ENCODE measurements at regions not wholly inside any gene's neighbourhood (a gene's known extent, or its start where the extent isn't known, plus 50 kb on each side); places are given as distances from the start of the nearest gene placed in this dataset.

DNA sequence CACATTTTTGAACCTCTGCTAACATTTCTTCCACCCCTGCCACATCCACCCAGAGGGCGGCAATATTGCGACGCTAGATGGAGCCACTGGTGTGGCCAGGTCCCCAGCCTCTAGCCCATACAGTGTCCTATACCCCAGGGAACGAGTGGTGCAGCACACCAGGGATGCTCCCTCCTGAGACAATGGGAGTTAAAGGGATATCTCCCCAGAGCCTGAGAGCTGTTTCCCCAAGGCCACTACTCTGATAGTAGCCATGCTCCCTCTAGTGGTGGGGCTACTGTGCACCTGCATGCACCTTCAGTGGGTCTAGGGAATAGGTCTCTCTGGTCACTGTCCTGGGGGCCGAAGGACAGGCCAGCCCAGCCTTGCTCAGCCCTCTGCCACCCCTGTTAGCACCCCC, 336.4 kb upstream of the FSHR start:
- H3K36me3 Mint-ChIP-seq: no peaks in the 10 kb centered on the region
- ATAC-seq (peak in 1 of 2 donors; percentile 35), DNase-seq (ENCODE audit: low spot score in 2 of 2) (no peak)
- no peak overlapping the region for H3K27ac Mint-ChIP-seq
- peaks cover 14 to 17% of the 10 kb centered on the region in 2 donors for H3K9me3 Mint-ChIP-seq

GRCh38 chr2:49487139-49487538, 332.8 kb upstream of the FSHR start:
- Mint-ChIP-seq H3K36me3 (peaks cover 0 to 5% of the 10 kb centered on the region in 2 donors), H3K27ac (no peak overlapping the region), H3K9me3 (peaks cover 19 to 22% of the 10 kb centered on the region in 2 donors)
- no peak for DNase-seq (ENCODE audit: low spot score in 2 of 2)
- no peak for ATAC-seq

GRCh38 chr2:49480520-49480919, 326.2 kb upstream of the FSHR start:
- H3K36me3 Mint-ChIP-seq: peaks cover 0 to 15% of the 10 kb centered on the region in 2 donors
- DNase-seq (ENCODE audit: low spot score in 2 of 2) (no peak), ATAC-seq (no peak)
- no peak overlapping the region for H3K27ac Mint-ChIP-seq
- peaks cover 13 to 19% of the 10 kb centered on the region in 2 donors for H3K9me3 Mint-ChIP-seq

GRCh38 chr2:49465157-49465831, 311.0 kb upstream of the FSHR start:
- ATAC-seq (no peak), DNase-seq (ENCODE audit: low spot score in 2 of 2) (no peak)
- Mint-ChIP-seq H3K36me3 (peaks cover 0 to 4% of the 10 kb centered on the region in 2 donors), H3K9me3 (peaks cover 16 to 23% of the 10 kb centered on the region in 2 donors), H3K27ac (no peak overlapping the region)

GRCh38 chr2:49459314-49459993, 305.1 kb upstream of the FSHR start:
- Mint-ChIP-seq H3K9me3 (peaks cover 8 to 10% of the 10 kb centered on the region in 2 donors), H3K36me3 (no peaks in the 10 kb centered on the region), H3K27ac (no peak overlapping the region)
- ATAC-seq (no peak), DNase-seq (ENCODE audit: low spot score in 2 of 2) (no peak)

- Mint-ChIP-seq H3K9me3 (peaks cover 6 to 9% of the 10 kb centered on the region in 2 donors), H3K27ac (no peak overlapping the region)
- ATAC-seq: no peak
Observed at GRCh38 chr2:49444005-49444404, 289.7 kb upstream of the FSHR start.

DNA sequence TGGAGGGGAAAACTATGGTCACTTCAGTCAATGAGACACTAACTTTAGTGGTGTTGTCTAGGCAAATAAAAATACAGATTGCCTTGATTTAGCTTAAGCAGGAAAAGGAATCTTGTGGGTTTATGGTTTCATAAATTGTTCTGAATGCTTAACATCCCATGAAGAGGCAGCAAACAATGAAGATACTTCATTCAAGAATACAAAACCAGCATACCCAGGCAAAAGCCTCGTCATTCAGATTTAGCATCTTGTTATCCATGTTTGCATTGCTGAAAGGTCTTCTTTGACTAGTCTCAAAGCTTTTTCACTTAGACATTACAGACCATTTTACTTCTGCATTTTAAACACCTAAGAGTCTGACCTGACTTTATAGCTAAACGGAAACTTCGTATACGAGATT, 272.7 kb upstream of the FSHR start:
- Mint-ChIP-seq H3K36me3 (peaks cover 0 to 5% of the 10 kb centered on the region in 2 donors), H3K27ac (no peak overlapping the region), H3K9me3 (peaks cover 8 to 13% of the 10 kb centered on the region in 2 donors)
- DNase-seq (ENCODE audit: low spot score in 2 of 2) (no peak), ATAC-seq (no peak)

More at GRCh38 chr2:49444005-49444404, 289.7 kb upstream of the FSHR start:
- DNase-seq (ENCODE audit: low spot score in 2 of 2): no peak
- no peaks in the 10 kb centered on the region for H3K36me3 Mint-ChIP-seq

GRCh38 chr2:49416252-49416651, 261.9 kb upstream of the FSHR start:
- peaks cover 0 to 2% of the 10 kb centered on the region in 2 donors for H3K9me3 Mint-ChIP-seq
- H3K27ac Mint-ChIP-seq: no peak overlapping the region
- no peaks in the 10 kb centered on the region for H3K36me3 Mint-ChIP-seq
- no peak for ATAC-seq
- no peak for DNase-seq (ENCODE audit: low spot score in 2 of 2)

GRCh38 chr2:49404108-49404507, 249.8 kb upstream of the FSHR start:
- Mint-ChIP-seq H3K9me3 (peaks cover 19 to 28% of the 10 kb centered on the region in 2 donors), H3K36me3 (no peaks in the 10 kb centered on the region), H3K27ac (no peak overlapping the region)
- ATAC-seq: no peak
- DNase-seq (ENCODE audit: low spot score in 2 of 2): no peak

DNA sequence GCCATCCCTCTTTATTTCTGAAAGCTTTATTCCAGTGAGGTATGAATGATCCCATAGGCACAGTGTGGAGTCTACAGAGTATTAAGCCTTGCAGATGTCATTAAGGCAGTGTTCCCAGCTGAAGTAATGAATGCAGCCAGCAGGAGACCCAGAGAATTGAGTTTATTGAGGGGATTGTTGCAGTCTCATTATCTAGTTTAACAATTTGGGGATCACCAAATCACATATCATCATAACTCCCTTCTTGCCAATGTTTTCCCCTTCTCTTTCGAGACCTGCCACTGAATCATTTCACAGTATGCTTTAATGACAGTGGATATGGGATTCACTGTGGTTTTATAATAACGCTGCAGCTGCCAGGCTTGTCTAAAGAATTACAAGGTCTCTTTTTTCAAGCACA, 249.3 kb upstream of the FSHR start:
- ATAC-seq (no peak), DNase-seq (ENCODE audit: low spot score in 2 of 2) (no peak)
- no peak overlapping the region for H3K27ac Mint-ChIP-seq
- H3K9me3 Mint-ChIP-seq: peaks cover 14 to 24% of the 10 kb centered on the region in 2 donors
- no peaks in the 10 kb centered on the region for H3K36me3 Mint-ChIP-seq

- H3K9me3 Mint-ChIP-seq: peaks cover 18 to 26% of the 10 kb centered on the region in 2 donors
- DNase-seq (ENCODE audit: low spot score in 2 of 2): no peak
- ATAC-seq: no peak
- peaks cover 0 to 6% of the 10 kb centered on the region in 2 donors for H3K36me3 Mint-ChIP-seq
- H3K27ac Mint-ChIP-seq: no peak overlapping the region
Observed at GRCh38 chr2:49379406-49379805, 225.1 kb upstream of the FSHR start.

DNA sequence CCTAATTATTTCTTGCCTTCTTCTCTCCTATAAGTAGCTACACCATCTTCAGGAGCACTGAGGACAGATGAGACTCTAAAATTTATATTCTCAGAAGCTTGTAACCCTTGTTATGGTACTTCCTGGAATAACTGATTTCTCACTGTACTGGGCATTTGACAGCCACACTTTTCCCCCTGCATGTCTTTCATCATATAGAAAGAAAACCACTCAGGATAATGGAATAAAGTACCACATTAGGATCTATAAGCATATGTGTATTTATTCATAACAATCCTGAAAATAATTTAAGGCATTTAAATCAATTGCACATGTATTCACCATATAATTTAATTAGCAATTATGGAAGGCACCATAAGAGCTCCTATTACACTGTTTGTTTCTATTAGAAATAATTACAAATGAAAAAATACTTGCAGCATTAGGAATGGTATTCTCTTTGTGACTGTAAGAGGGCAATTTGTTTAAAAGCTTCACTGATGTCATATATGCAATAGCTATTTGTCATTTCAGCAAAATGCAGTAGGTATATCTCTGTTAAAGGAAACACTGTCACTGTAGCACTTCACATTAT, 216.9 kb upstream of the FSHR start:
- DNase-seq (ENCODE audit: low spot score in 2 of 2) (no peak), ATAC-seq (no peak)
- H3K9me3 Mint-ChIP-seq: peaks cover 9% of the 10 kb centered on the region in 2 donors
- H3K27ac Mint-ChIP-seq: no peak overlapping the region
- H3K36me3 Mint-ChIP-seq: no peaks in the 10 kb centered on the region

GRCh38 chr2:49369650-49370049, 215.3 kb upstream of the FSHR start:
- Mint-ChIP-seq H3K9me3 (peaks cover 8 to 9% of the 10 kb centered on the region in 2 donors), H3K36me3 (no peaks in the 10 kb centered on the region), H3K27ac (no peak overlapping the region)
- ATAC-seq (no peak), DNase-seq (ENCODE audit: low spot score in 2 of 2) (no peak)

DNA sequence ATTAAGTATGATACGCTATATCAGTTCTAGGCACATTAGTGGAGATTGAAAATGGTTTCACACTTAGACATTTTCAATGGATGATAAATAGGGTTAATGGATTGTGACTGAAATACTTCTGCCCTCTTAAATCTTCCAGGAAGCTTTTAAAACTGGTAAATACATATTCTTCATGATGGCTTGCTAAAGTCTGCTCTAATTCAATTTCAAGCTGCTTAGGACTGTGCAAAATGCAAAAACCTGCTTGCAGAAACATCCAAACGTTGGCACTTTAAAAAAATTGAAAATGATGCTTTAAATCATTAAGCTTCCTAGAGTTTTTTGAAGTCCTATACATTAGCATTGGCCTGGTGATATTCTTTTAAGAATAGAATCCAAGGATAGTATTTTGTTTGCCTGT, 214.8 kb upstream of the FSHR start:
- DNase-seq (ENCODE audit: low spot score in 2 of 2): no peak
- no peaks in the 10 kb centered on the region for H3K36me3 Mint-ChIP-seq

GRCh38 chr2:49367003-49367402, 212.7 kb upstream of the FSHR start:
- no peaks in the 10 kb centered on the region for H3K36me3 Mint-ChIP-seq
- H3K9me3 Mint-ChIP-seq: peaks cover 0 to 7% of the 10 kb centered on the region in 2 donors
- no peak for DNase-seq (ENCODE audit: low spot score in 2 of 2)
- no peak overlapping the region for H3K27ac Mint-ChIP-seq
- ATAC-seq: no peak

More for the DNA sequence above, 214.8 kb upstream of the FSHR start:
- peaks cover 4 to 8% of the 10 kb centered on the region in 2 donors for H3K9me3 Mint-ChIP-seq
- no peak overlapping the region for H3K27ac Mint-ChIP-seq
- no peak for ATAC-seq

DNA sequence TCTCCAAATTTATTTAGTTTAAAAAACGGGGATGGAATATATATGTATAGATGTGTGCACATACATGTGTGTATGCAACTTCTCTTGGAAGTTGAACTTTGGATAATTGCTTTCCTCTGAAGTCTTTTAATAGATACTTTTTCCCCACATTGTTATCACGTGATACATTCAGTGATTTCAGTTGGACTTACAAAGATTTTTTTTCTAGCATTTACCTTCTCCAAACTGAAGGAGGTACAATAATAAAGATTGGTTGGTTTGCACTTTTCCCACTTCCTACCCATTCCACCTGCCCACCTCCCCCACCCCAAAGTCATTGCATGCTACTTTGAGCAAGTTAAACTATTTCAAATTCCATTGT, 206.1 kb upstream of the FSHR start:
- Mint-ChIP-seq H3K27ac (no peak overlapping the region), H3K9me3 (peaks cover 15 to 26% of the 10 kb centered on the region in 2 donors), H3K36me3 (no peaks in the 10 kb centered on the region)
- DNase-seq (ENCODE audit: low spot score in 2 of 2) (no peak), ATAC-seq (no peak)

GRCh38 chr2:49359721-49360406, 205.5 kb upstream of the FSHR start:
- no peak for DNase-seq (ENCODE audit: low spot score in 2 of 2)
- Mint-ChIP-seq H3K27ac (no peak overlapping the region), H3K36me3 (no peaks in the 10 kb centered on the region), H3K9me3 (peaks cover 15 to 26% of the 10 kb centered on the region in 2 donors)
- ATAC-seq: no peak
